GM10248 (cell line): ENCODE measurements at regions not wholly inside any gene's neighbourhood (a gene's known extent, or its start where the extent isn't known, plus 50 kb on each side); places are given as distances from the start of the nearest gene placed in this dataset.

Source experiments
- CTCF ChIA-PET: fragments of 300-600 bp; sonication (Branson Sonifier 250); formaldehyde crosslinking; extraction: SDS; loops from one replicate; lab custom pipeline; 2021; ENCODE audit warnings: antibody characterized with exemption; lab: Yijun Ruan, JAX
- POLR2A ChIA-PET: fragments of 350-650 bp; sonication (Branson Sonifier 250); formaldehyde crosslinking; extraction: SDS; loops from one replicate; lab custom pipeline; 2020; ENCODE audit warnings: antibody characterized with exemption; lab: Yijun Ruan, JAX
- DNase-seq: peaks from one replicate; pipeline ENCODE4 v3.0.0; 2012; ENCODE audit errors: extremely low spot score
- CTCF ChIP-seq: IDR thresholded peaks from 2 replicates; pipeline ENCODE4 v1.5.1; 2012; ENCODE audit warnings: mild to moderate bottlenecking, low read depth; ENCODE audit errors: extremely low read depth, missing control alignments, control extremely low read depth

- TF ChIP-seq CTCF, result no peak
- CTCF ChIA-PET, result no interaction called here
- POLR2A ChIA-PET, result no interaction called here
- no peak for DNase-seq
Observed at GRCh38 chr6:145074805-145075204, 660.5 kb downstream of the EPM2A start.

GRCh38 chr6:145075425-145075824, 659.9 kb downstream of the EPM2A start:
- POLR2A ChIA-PET, result no interaction called here
- no peak for TF ChIP-seq CTCF
- CTCF ChIA-PET, result interaction anchor here (0.8 to 1.4 kb wide), 3 partner anchors 13 to 558 kb away, joined by 3 read pairs; no protein-coding TSS in a partner anchor
- DNase-seq, result no peak

GRCh38 chr6:145076115-145076841, 659.0 kb downstream of the EPM2A start:
- TF ChIP-seq CTCF, result no peak
- DNase-seq, result no peak
- ChIA-PET POLR2A (no interaction called here), CTCF (interaction anchor here (0.8 to 1.4 kb wide), 3 partner anchors 13 to 558 kb away, joined by 3 read pairs; no protein-coding TSS in a partner anchor)

GRCh38 chr6:145077382-145077781, 657.9 kb downstream of the EPM2A start:
- CTCF ChIA-PET, result no interaction called here
- POLR2A ChIA-PET, result no interaction called here
- DNase-seq, result no peak
- no peak for TF ChIP-seq CTCF

- ChIA-PET CTCF (no interaction called here), POLR2A (no interaction called here)
- no peak for DNase-seq
- TF ChIP-seq CTCF, result no peak
Observed at GRCh38 chr6:145080651-145081050, 654.7 kb downstream of the EPM2A start.

GRCh38 chr6:145081677-145082076, 653.6 kb downstream of the EPM2A start:
- no peak for TF ChIP-seq CTCF
- DNase-seq, result no peak
- CTCF ChIA-PET, result no interaction called here
- POLR2A ChIA-PET, result no interaction called here
